ENCODE measurements at regions not wholly inside any gene's neighbourhood (a gene's known extent, or its start where the extent isn't known, plus 50 kb on each side); places are given as distances from the start of the nearest gene placed in this dataset.
A peak's percentile ranks its signal among the peaks of the same experiment; 100 is the strongest.

DNA sequence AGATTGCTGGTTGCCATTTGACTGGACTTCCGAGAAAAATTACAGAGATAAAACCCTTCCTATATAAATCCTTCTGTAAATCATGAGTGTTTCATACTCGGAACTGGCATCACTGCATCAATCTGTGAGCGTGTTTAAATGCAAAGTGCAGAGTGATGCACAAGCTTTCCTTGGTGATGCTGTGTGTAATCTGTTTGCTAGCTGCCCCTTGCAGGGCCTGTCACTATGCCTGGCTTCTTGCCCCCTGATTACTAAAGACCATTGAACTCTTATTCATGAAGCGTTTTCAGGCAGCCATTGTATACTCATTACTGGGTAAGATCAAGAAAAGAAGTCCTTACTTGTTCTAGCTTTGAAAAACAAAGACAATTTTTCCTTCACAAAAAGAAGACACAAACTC is 266.9 kb upstream of the FANCL start:
- Histone ChIP-seq H3K4ac (ENCODE audit: low read depth, low read length) (no peak overlapping the region), H4K5ac (ENCODE audit: low read length) (no peak overlapping the region), H3K18ac (ENCODE audit: low read length) (no peak overlapping the region), H3K4me3 (ENCODE audit: low read length) (no peak overlapping the region), H2BK120ac (ENCODE audit: low read depth, low read length) (no peak overlapping the region), H2BK5ac (ENCODE audit: low read length) (no peak overlapping the region), H2BK15ac (replicated peaks; ENCODE audit: low read depth) (no peak overlapping the region), H3K9ac (ENCODE audit: low read length) (no peak overlapping the region), H3K36me3 (ENCODE audit: control insufficient read depth, insufficient read depth, low read length) (no peaks in the 10 kb centered on the region), H3K4me2 (ENCODE audit: low read length) (no peak overlapping the region), H3K79me2 (ENCODE audit: control insufficient read depth, insufficient read depth, low read length) (no peaks in the 10 kb centered on the region), H3K4me1 (ENCODE audit: control insufficient read depth, low read depth, low read length) (no peaks in the 10 kb centered on the region), H4K8ac (ENCODE audit: low read depth, low read length) (no peak overlapping the region), H3K27ac (ENCODE audit: low read depth, low read length) (no peak overlapping the region), H3K23ac (ENCODE audit: low read length) (no peak overlapping the region), H3K27me3 (ENCODE audit: insufficient read depth, low read length, poor library complexity) (no peaks in the 10 kb centered on the region), H2AK5ac (ENCODE audit: low read length) (no peak overlapping the region), H3K79me1 (ENCODE audit: low read length) (no peaks in the 10 kb centered on the region), H3K56ac (ENCODE audit: low read length) (no peak overlapping the region)
- WGBS (ENCODE audit: extremely low coverage, insufficient coverage, low lambda C conversion rate): no CpG with 5 or more reads among the region's 4 CpGs
- no peak for DNase-seq

GRCh38 chr2:58503918-58504317 is 262.8 kb upstream of the FANCL start:
- Histone ChIP-seq H3K27me3 (ENCODE audit: insufficient read depth, low read length, poor library complexity) (no peaks in the 10 kb centered on the region), H4K5ac (ENCODE audit: low read length) (no peak overlapping the region), H3K23ac (ENCODE audit: low read length) (no peak overlapping the region), H2AK5ac (ENCODE audit: low read length) (no peak overlapping the region), H3K18ac (ENCODE audit: low read length) (no peak overlapping the region), H2BK5ac (ENCODE audit: low read length) (no peak overlapping the region), H3K9ac (ENCODE audit: low read length) (no peak overlapping the region), H3K36me3 (ENCODE audit: control insufficient read depth, insufficient read depth, low read length) (no peaks in the 10 kb centered on the region), H3K4me1 (ENCODE audit: control insufficient read depth, low read depth, low read length) (no peaks in the 10 kb centered on the region), H3K4me2 (ENCODE audit: low read length) (no peak overlapping the region), H3K4ac (ENCODE audit: low read depth, low read length) (no peak overlapping the region), H3K4me3 (ENCODE audit: low read length) (no peak overlapping the region), H2BK120ac (ENCODE audit: low read depth, low read length) (no peak overlapping the region), H4K8ac (ENCODE audit: low read depth, low read length) (no peak overlapping the region), H3K79me2 (ENCODE audit: control insufficient read depth, insufficient read depth, low read length) (no peaks in the 10 kb centered on the region), H3K79me1 (ENCODE audit: low read length) (no peaks in the 10 kb centered on the region), H3K56ac (ENCODE audit: low read length) (no peak overlapping the region), H3K27ac (ENCODE audit: low read depth, low read length) (no peak overlapping the region), H2BK15ac (replicated peaks; ENCODE audit: low read depth) (no peak overlapping the region)
- no peak for DNase-seq
- no CpG with 5 or more reads among the region's 1 CpG for WGBS (ENCODE audit: extremely low coverage, insufficient coverage, low lambda C conversion rate)

DNA sequence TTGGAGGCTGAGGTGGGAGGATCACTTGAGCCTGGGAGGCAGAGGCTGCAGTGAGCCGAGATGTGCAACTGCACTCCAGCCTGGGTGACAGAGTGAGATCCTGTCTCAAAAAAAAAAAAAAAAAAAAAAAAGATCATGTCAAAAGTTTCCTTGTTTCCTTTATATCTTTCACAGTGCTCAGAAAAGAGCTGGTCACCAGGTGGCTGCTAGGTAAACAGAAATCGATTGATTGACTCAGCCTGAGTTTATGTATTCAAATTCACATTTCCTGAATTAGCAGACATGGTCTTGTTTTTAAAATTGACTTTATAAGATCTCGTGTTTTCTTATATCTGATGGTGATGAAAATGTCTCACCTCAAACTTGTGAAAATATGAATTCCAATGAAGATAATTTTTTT is 261.8 kb upstream of the FANCL start:
- H3K4ac ChIP-seq (ENCODE audit: low read depth, low read length): no peak overlapping the region
- no peak overlapping the region for H3K23ac ChIP-seq (ENCODE audit: low read length)
- H2AK5ac ChIP-seq (ENCODE audit: low read length): no peak overlapping the region
- no peak overlapping the region for H2BK120ac ChIP-seq (ENCODE audit: low read depth, low read length)
- H4K5ac ChIP-seq (ENCODE audit: low read length): no peak overlapping the region
- H3K36me3 ChIP-seq (ENCODE audit: control insufficient read depth, insufficient read depth, low read length): no peaks in the 10 kb centered on the region
- no peaks in the 10 kb centered on the region for H3K4me1 ChIP-seq (ENCODE audit: control insufficient read depth, low read depth, low read length)
- no peak overlapping the region for H3K56ac ChIP-seq (ENCODE audit: low read length)
- H3K79me1 ChIP-seq (ENCODE audit: low read length): no peaks in the 10 kb centered on the region
- no peak overlapping the region for H3K9ac ChIP-seq (ENCODE audit: low read length)
- no peaks in the 10 kb centered on the region for H3K79me2 ChIP-seq (ENCODE audit: control insufficient read depth, insufficient read depth, low read length)
- H3K27me3 ChIP-seq (ENCODE audit: insufficient read depth, low read length, poor library complexity): no peaks in the 10 kb centered on the region
- no CpG with 5 or more reads among the region's 3 CpGs for WGBS (ENCODE audit: extremely low coverage, insufficient coverage, low lambda C conversion rate)
- no peak overlapping the region for H2BK15ac ChIP-seq (replicated peaks; ENCODE audit: low read depth)
- no peak overlapping the region for H3K18ac ChIP-seq (ENCODE audit: low read length)
- H2BK5ac ChIP-seq (ENCODE audit: low read length): no peak overlapping the region
- H3K4me2 ChIP-seq (ENCODE audit: low read length): no peak overlapping the region
- DNase-seq: no peak
- no peak overlapping the region for H4K8ac ChIP-seq (ENCODE audit: low read depth, low read length)
- no peak overlapping the region for H3K4me3 ChIP-seq (ENCODE audit: low read length)
- no peak overlapping the region for H3K27ac ChIP-seq (ENCODE audit: low read depth, low read length)

DNA sequence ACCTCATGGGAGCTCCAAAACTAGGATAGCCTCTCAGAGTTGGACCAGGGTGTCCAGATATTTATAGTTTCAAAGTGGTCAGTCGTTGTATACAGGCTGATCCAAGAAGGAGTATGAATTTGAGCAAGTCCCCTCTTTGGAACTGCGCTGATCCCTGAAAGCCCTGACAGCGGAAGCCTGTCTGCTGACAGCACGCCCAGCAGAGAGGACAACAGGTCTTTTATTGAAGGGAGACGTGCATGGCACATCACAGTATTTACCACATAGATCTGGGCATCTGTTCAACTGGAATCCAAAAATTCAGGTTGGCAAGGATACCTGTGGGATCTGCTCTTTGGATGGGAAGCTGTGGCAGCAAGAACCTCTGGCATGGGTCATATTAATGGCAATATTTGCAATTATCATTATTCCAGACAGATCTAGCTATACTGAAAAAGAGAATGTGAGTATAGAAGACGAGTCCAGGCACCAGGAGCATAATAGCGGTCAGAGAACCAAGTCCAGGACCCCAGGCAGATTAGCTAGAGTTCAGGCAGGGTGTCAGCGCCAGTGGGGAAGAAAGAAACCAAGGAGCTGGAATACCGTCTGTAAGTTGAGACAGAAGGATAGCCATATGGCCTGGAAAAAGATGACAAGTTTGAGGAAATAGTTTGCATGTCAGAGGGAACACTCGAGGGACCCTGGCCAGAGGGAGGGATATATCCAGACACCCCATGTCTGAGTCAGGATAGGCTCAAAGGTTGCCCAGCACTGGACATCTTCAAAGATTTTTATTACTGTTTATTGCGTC is 260.4 kb upstream of the FANCL start:
- no peak overlapping the region for H2BK120ac ChIP-seq (ENCODE audit: low read depth, low read length)
- no CpG with 5 or more reads among the region's 11 CpGs for WGBS (ENCODE audit: extremely low coverage, insufficient coverage, low lambda C conversion rate)

DNA sequence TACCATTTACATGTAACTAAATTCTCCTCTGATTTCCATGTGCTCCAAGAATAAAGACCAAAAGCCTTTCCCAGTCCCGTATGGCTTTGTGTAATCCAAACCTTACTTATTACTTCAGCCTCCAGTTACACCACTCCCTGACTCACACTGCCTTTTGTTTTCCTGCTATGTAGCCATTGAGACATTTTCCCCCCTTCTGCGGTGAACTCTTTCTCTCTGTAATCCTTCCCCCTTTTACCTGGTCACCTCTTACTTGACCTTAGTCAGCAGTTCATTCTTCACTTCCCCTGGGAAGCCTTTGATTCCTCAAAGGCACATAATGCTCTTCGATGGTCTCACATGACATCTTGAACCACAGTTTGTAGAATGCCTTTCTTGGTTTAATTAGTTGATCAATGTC is 256.0 kb upstream of the FANCL start:
- peak; percentile 74 for DNase-seq
- H3K4me2 ChIP-seq (ENCODE audit: low read length): no peak overlapping the region

More for the DNA sequence above, 260.4 kb upstream of the FANCL start:
- no peaks in the 10 kb centered on the region for H3K27me3 ChIP-seq (ENCODE audit: insufficient read depth, low read length, poor library complexity)
- no peaks in the 10 kb centered on the region for H3K79me2 ChIP-seq (ENCODE audit: control insufficient read depth, insufficient read depth, low read length)
- H4K8ac ChIP-seq (ENCODE audit: low read depth, low read length): no peak overlapping the region
- no peak overlapping the region for H3K4me2 ChIP-seq (ENCODE audit: low read length)
- H3K27ac ChIP-seq (ENCODE audit: low read depth, low read length): no peak overlapping the region
- H2BK5ac ChIP-seq (ENCODE audit: low read length): no peak overlapping the region
- H3K9ac ChIP-seq (ENCODE audit: low read length): no peak overlapping the region
- H2BK15ac ChIP-seq (replicated peaks; ENCODE audit: low read depth): no peak overlapping the region
- H4K5ac ChIP-seq (ENCODE audit: low read length): no peak overlapping the region
- H3K4me1 ChIP-seq (ENCODE audit: control insufficient read depth, low read depth, low read length): peaks cover 2% of the 10 kb centered on the region
- no peak overlapping the region for H3K23ac ChIP-seq (ENCODE audit: low read length)
- no peak overlapping the region for H3K18ac ChIP-seq (ENCODE audit: low read length)
- no peak overlapping the region for H3K56ac ChIP-seq (ENCODE audit: low read length)
- H3K4me3 ChIP-seq (ENCODE audit: low read length): no peak overlapping the region
- no peaks in the 10 kb centered on the region for H3K36me3 ChIP-seq (ENCODE audit: control insufficient read depth, insufficient read depth, low read length)
- no peak for DNase-seq
- H3K79me1 ChIP-seq (ENCODE audit: low read length): no peaks in the 10 kb centered on the region
- no peak overlapping the region for H2AK5ac ChIP-seq (ENCODE audit: low read length)
- H3K4ac ChIP-seq (ENCODE audit: low read depth, low read length): no peak overlapping the region

GRCh38 chr2:58495806-58496205 is 254.7 kb upstream of the FANCL start:
- no peaks in the 10 kb centered on the region for H3K79me2 ChIP-seq (ENCODE audit: control insufficient read depth, insufficient read depth, low read length)
- no peak overlapping the region for H3K23ac ChIP-seq (ENCODE audit: low read length)
- no peak overlapping the region for H3K18ac ChIP-seq (ENCODE audit: low read length)
- no peaks in the 10 kb centered on the region for H3K79me1 ChIP-seq (ENCODE audit: low read length)
- no peaks in the 10 kb centered on the region for H3K27me3 ChIP-seq (ENCODE audit: insufficient read depth, low read length, poor library complexity)
- H2BK5ac ChIP-seq (ENCODE audit: low read length): no peak overlapping the region
- H3K4me3 ChIP-seq (ENCODE audit: low read length): no peak overlapping the region
- H4K8ac ChIP-seq (ENCODE audit: low read depth, low read length): no peak overlapping the region
- H3K9ac ChIP-seq (ENCODE audit: low read length): no peak overlapping the region
- no CpG with 5 or more reads among the region's 1 CpG for WGBS (ENCODE audit: extremely low coverage, insufficient coverage, low lambda C conversion rate)
- peaks cover 2% of the 10 kb centered on the region for H3K4me1 ChIP-seq (ENCODE audit: control insufficient read depth, low read depth, low read length)
- H3K4ac ChIP-seq (ENCODE audit: low read depth, low read length): no peak overlapping the region
- H2BK15ac ChIP-seq (replicated peaks; ENCODE audit: low read depth): no peak overlapping the region
- H3K36me3 ChIP-seq (ENCODE audit: control insufficient read depth, insufficient read depth, low read length): no peaks in the 10 kb centered on the region
- DNase-seq: no peak
- no peak overlapping the region for H3K56ac ChIP-seq (ENCODE audit: low read length)
- no peak overlapping the region for H2BK120ac ChIP-seq (ENCODE audit: low read depth, low read length)
- no peak overlapping the region for H2AK5ac ChIP-seq (ENCODE audit: low read length)
- no peak overlapping the region for H3K27ac ChIP-seq (ENCODE audit: low read depth, low read length)
- no peak overlapping the region for H4K5ac ChIP-seq (ENCODE audit: low read length)
- H3K4me2 ChIP-seq (ENCODE audit: low read length): no peak overlapping the region

More for the DNA sequence above, 256.0 kb upstream of the FANCL start:
- Histone ChIP-seq H4K8ac (ENCODE audit: low read depth, low read length) (no peak overlapping the region), H3K4ac (ENCODE audit: low read depth, low read length) (no peak overlapping the region), H2AK5ac (ENCODE audit: low read length) (no peak overlapping the region), H3K4me3 (ENCODE audit: low read length) (no peak overlapping the region), H2BK5ac (ENCODE audit: low read length) (no peak overlapping the region), H3K79me1 (ENCODE audit: low read length) (no peaks in the 10 kb centered on the region), H2BK15ac (replicated peaks; ENCODE audit: low read depth) (no peak overlapping the region), H3K27ac (ENCODE audit: low read depth, low read length) (no peak overlapping the region), H4K5ac (ENCODE audit: low read length) (no peak overlapping the region), H2BK120ac (ENCODE audit: low read depth, low read length) (no peak overlapping the region), H3K18ac (ENCODE audit: low read length) (no peak overlapping the region), H3K56ac (ENCODE audit: low read length) (peak overlapping the region; percentile 18), H3K79me2 (ENCODE audit: control insufficient read depth, insufficient read depth, low read length) (no peaks in the 10 kb centered on the region), H3K27me3 (ENCODE audit: insufficient read depth, low read length, poor library complexity) (no peaks in the 10 kb centered on the region), H3K36me3 (ENCODE audit: control insufficient read depth, insufficient read depth, low read length) (no peaks in the 10 kb centered on the region), H3K9ac (ENCODE audit: low read length) (no peak overlapping the region), H3K23ac (ENCODE audit: low read length) (no peak overlapping the region), H3K4me1 (ENCODE audit: control insufficient read depth, low read depth, low read length) (peaks cover 2% of the 10 kb centered on the region)
- no CpG with 5 or more reads among the region's 3 CpGs for WGBS (ENCODE audit: extremely low coverage, insufficient coverage, low lambda C conversion rate)

Data from mesendoderm (in vitro differentiated cells).